Trophoblast cell (in vitro differentiated cells and primary cell): ENCODE measurements at regions not wholly inside any gene's neighbourhood (a gene's known extent, or its start where the extent isn't known, plus 50 kb on each side); places are given as distances from the start of the nearest gene placed in this dataset.

Experiments used
- DNase-seq, 2 donors: peaks; one replicate each; pipeline ENCODE4 v3.0.0-alpha.2; 2016
- H2AFZ ChIP-seq: 2 replicates; pipeline ENCODE4 v1.6.1; 2013; ENCODE audit warnings: low read length, moderate library complexity, mild to moderate bottlenecking; ENCODE audit not compliant: insufficient read depth, poor library complexity
- H2AK5ac ChIP-seq: 2 replicates; pipeline ENCODE4 v1.6.1; 2013; ENCODE audit warnings: mild to moderate bottlenecking, low read length
- H2BK120ac ChIP-seq: 2 replicates; pipeline ENCODE4 v1.6.1; 2013; ENCODE audit warnings: low read length, mild to moderate bottlenecking, moderate library complexity; ENCODE audit not compliant: insufficient read depth, poor library complexity
- H2BK12ac ChIP-seq: 2 replicates; pipeline ENCODE4 v1.6.1; 2013; ENCODE audit warnings: mild to moderate bottlenecking, low read length, moderate library complexity
- H2BK5ac ChIP-seq: 2 replicates; pipeline ENCODE4 v1.6.1; 2013; ENCODE audit warnings: low read length, low read depth, moderate library complexity, mild to moderate bottlenecking; ENCODE audit not compliant: poor library complexity
- H3K14ac ChIP-seq: 2 replicates; pipeline ENCODE4 v1.6.1; 2013; ENCODE audit warnings: mild to moderate bottlenecking, low read length
- H3K18ac ChIP-seq: 2 replicates; pipeline ENCODE4 v1.6.1; 2013; ENCODE audit warnings: mild to moderate bottlenecking, low read length
- H3K23ac ChIP-seq: 2 replicates; pipeline ENCODE4 v1.6.1; 2013; ENCODE audit warnings: low read length
- H3K27ac ChIP-seq: 2 replicates; pipeline ENCODE4 v1.5.1; 2013; ENCODE audit warnings: low read depth, mild to moderate bottlenecking, inconsistent platforms, low read length, moderate library complexity
- H3K27me3 ChIP-seq: 2 replicates; pipeline ENCODE4 v1.6.1; 2013; ENCODE audit warnings: inconsistent platforms, mild to moderate bottlenecking, low read length, moderate library complexity; ENCODE audit not compliant: insufficient read depth
- H3K36me3 ChIP-seq, 2 experiments: 1 replicate in 1 of 2; 2 replicates in 1 of 2; pipeline ENCODE4 v1.6.1; 2013; ENCODE audit warnings: low read length in 2 of 2, mild to moderate bottlenecking in 2 of 2, moderate library complexity in 1 of 2; ENCODE audit not compliant: insufficient read depth in 2 of 2, control insufficient read depth in 1 of 2
- H3K4ac ChIP-seq: 2 replicates; pipeline ENCODE4 v1.6.1; 2013; ENCODE audit warnings: low read depth, mild to moderate bottlenecking, low read length, moderate library complexity
- H3K4me1 ChIP-seq, 2 experiments: 1 replicate in 1 of 2; 2 replicates in 1 of 2; pipeline ENCODE4 v1.6.1; 2013; ENCODE audit warnings: low read length in 2 of 2, mild to moderate bottlenecking in 2 of 2, moderate library complexity in 1 of 2; ENCODE audit not compliant: insufficient read depth in 2 of 2, control insufficient read depth in 1 of 2
- H3K4me2 ChIP-seq: 2 replicates; pipeline ENCODE4 v1.6.1; 2013; ENCODE audit warnings: inconsistent platforms, mild to moderate bottlenecking, low read length, moderate library complexity
- H3K4me3 ChIP-seq: 2 replicates; pipeline ENCODE4 v1.5.1; 2013; ENCODE audit warnings: mild to moderate bottlenecking, low read depth, low read length, inconsistent platforms
- H3K79me1 ChIP-seq: one replicate; pipeline ENCODE4 v1.6.1; 2013; ENCODE audit warnings: low read length
- H3K79me2 ChIP-seq: 2 replicates; pipeline ENCODE4 v1.6.1; 2013; ENCODE audit warnings: low read length, mild to moderate bottlenecking; ENCODE audit not compliant: control insufficient read depth, insufficient read depth, poor library complexity
- H3K9ac ChIP-seq: 2 replicates; pipeline ENCODE4 v1.6.1; 2013; ENCODE audit warnings: mild to moderate bottlenecking, low read length
- H3K9me3 ChIP-seq: 2 replicates; pipeline ENCODE4 v1.6.1; 2013; ENCODE audit warnings: low read depth, mild to moderate bottlenecking, control low read depth, inconsistent platforms, low read length; ENCODE audit not compliant: insufficient read depth
- H4K12ac ChIP-seq: 2 replicates; pipeline ENCODE4 v1.6.1; 2013; ENCODE audit warnings: low read depth, mild to moderate bottlenecking, low read length, moderate library complexity
- H4K8ac ChIP-seq: 2 replicates; pipeline ENCODE4 v1.6.1; 2013; ENCODE audit warnings: low read depth, mild to moderate bottlenecking, low read length, moderate library complexity
- H4K91ac ChIP-seq: one replicate; pipeline ENCODE4 v1.6.1; 2013; ENCODE audit warnings: low read depth, mild to moderate bottlenecking, low read length, moderate library complexity
- WGBS: extraction: QIAGEN DNeasy Blood & Tissue Kit; methylation state at CpG from one replicate; pipeline ENCODE4 v1.1.7; 2013; ENCODE audit warnings: missing lambda C conversion rate; ENCODE audit not compliant: insufficient read length, insufficient coverage; ENCODE audit errors: extremely low coverage; 5-methylcytosine and 5-hydroxymethylcytosine counted together

- Histone ChIP-seq H3K18ac (no peak overlapping the region), H3K79me1 (peaks cover 2% of the 10 kb centered on the region), H3K9ac (no peak overlapping the region), H2BK5ac (no peak overlapping the region), H3K9me3 (no peaks in the 10 kb centered on the region), H3K4me1 (peaks cover 0 to 3% of the 10 kb centered on the region in 2 experiments), H3K79me2 (no peaks in the 10 kb centered on the region), H3K4me2 (no peak overlapping the region), H2AK5ac (no peak overlapping the region), H3K14ac (no peak overlapping the region), H3K27me3 (no peaks in the 10 kb centered on the region), H2BK12ac (no peak overlapping the region), H3K23ac (no peak overlapping the region), H3K36me3 (no peaks in the 10 kb centered on the region), H3K4me3 (no peak overlapping the region), H4K12ac (no peak overlapping the region), H2AFZ (no peak overlapping the region), H2BK120ac (no peak overlapping the region), H4K8ac (no peak overlapping the region), H3K4ac (no peak overlapping the region), H4K91ac (no peak overlapping the region), H3K27ac (no peak overlapping the region)
- WGBS = no CpG with 5 or more reads among the region's 1 CpG
- no peak for DNase-seq
Observed at GRCh38 chr7:34390103-34390502, 267.9 kb upstream of the NPSR1 start.

DNA sequence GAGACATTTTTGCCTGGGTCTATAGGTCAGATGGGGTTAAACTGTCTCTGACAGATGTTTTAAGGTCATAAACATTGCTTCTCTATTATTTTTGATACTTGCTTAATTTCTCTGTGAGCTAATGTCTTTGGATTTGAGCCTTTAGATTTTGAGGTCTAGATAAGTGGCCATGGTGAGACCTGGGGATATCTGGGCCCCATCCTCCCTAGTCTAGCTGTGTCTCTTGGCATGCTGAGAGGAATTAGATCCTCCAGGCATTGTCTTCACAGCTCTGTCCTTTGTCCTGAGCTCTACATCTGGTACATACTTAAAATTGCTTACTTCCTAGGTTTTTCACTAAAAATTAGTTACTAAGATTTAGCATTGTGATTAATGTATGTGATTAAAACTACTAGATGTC is 265.0 kb upstream of the NPSR1 start:
- Histone ChIP-seq H2BK12ac (no peak overlapping the region), H3K79me1 (no peaks in the 10 kb centered on the region), H3K4me1 (no peaks in the 10 kb centered on the region), H3K27me3 (no peaks in the 10 kb centered on the region), H3K4ac (no peak overlapping the region), H2AFZ (no peak overlapping the region), H3K4me3 (no peak overlapping the region), H3K79me2 (no peaks in the 10 kb centered on the region), H3K23ac (no peak overlapping the region), H4K8ac (no peak overlapping the region), H3K4me2 (no peak overlapping the region), H3K9me3 (no peaks in the 10 kb centered on the region), H3K18ac (no peak overlapping the region), H4K91ac (no peak overlapping the region), H3K27ac (no peak overlapping the region), H3K14ac (no peak overlapping the region), H2BK120ac (no peak overlapping the region), H2AK5ac (no peak overlapping the region), H4K12ac (no peak overlapping the region), H2BK5ac (no peak overlapping the region), H3K36me3 (no peaks in the 10 kb centered on the region), H3K9ac (no peak overlapping the region)
- DNase-seq = no peak

DNA sequence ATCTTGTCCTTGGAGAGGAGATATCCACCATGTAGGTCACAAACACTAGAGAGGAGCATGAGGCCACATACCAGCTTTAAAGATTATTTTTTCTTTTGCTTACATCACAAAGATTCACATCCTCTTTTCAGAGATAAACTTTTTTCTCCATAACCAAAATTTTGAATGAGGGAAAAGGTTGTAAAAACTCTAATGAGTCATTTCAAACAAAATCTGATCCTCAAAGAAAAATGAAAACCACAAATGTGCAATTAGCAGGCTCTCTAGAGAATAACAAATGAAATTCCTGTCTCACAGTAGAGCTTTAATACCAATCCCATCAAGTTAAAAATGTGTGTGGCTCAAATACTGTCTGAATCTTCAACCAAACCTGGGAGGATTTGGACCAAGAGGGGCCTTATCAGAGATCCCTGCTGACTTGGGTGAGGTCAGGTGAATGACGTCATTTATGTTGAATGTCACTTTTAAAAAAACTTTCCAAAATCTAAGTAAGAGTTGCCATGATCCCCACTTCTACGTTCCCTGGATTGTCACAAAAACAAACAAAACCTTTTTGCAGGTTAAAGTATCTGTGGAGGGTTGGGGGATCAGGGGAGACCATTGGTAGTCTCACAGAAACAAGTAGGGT is 261.5 kb upstream of the NPSR1 start:
- Histone ChIP-seq H3K18ac (no peak overlapping the region), H3K4me2 (no peak overlapping the region), H3K9ac (no peak overlapping the region), H3K23ac (no peak overlapping the region), H3K9me3 (no peaks in the 10 kb centered on the region), H3K79me2 (no peaks in the 10 kb centered on the region), H4K91ac (no peak overlapping the region), H2BK12ac (no peak overlapping the region), H3K27ac (no peak overlapping the region), H3K4ac (no peak overlapping the region), H2BK120ac (no peak overlapping the region), H3K14ac (no peak overlapping the region), H4K8ac (no peak overlapping the region), H4K12ac (no peak overlapping the region), H2BK5ac (no peak overlapping the region), H3K4me1 (no peaks in the 10 kb centered on the region), H3K27me3 (no peaks in the 10 kb centered on the region), H2AK5ac (no peak overlapping the region), H3K79me1 (no peaks in the 10 kb centered on the region), H2AFZ (no peak overlapping the region), H3K4me3 (no peak overlapping the region), H3K36me3 (no peaks in the 10 kb centered on the region)
- no CpG with 5 or more reads among the region's 2 CpGs for WGBS
- no peak for DNase-seq

- no peak overlapping the region for H3K9ac ChIP-seq
- H3K14ac ChIP-seq = no peak overlapping the region
- no peak overlapping the region for H2BK120ac ChIP-seq
- no peak overlapping the region for H2BK5ac ChIP-seq
- H4K91ac ChIP-seq = no peak overlapping the region
- H3K4me3 ChIP-seq = no peak overlapping the region
- H2BK12ac ChIP-seq = no peak overlapping the region
- H3K23ac ChIP-seq = no peak overlapping the region
- no peaks in the 10 kb centered on the region for H3K27me3 ChIP-seq
- no peaks in the 10 kb centered on the region for H3K4me1 ChIP-seq
- H3K36me3 ChIP-seq = no peaks in the 10 kb centered on the region
- H2AK5ac ChIP-seq = no peak overlapping the region
- DNase-seq = no peak
- H3K79me1 ChIP-seq = no peaks in the 10 kb centered on the region
- no peak overlapping the region for H3K18ac ChIP-seq
- H3K27ac ChIP-seq = no peak overlapping the region
- no peak overlapping the region for H3K4ac ChIP-seq
- H3K4me2 ChIP-seq = no peak overlapping the region
- H4K8ac ChIP-seq = no peak overlapping the region
- no peaks in the 10 kb centered on the region for H3K79me2 ChIP-seq
- H4K12ac ChIP-seq = no peak overlapping the region
- WGBS = no CpG with 5 or more reads among the region's 2 CpGs
- H3K9me3 ChIP-seq = no peaks in the 10 kb centered on the region
- H2AFZ ChIP-seq = no peak overlapping the region
Observed at GRCh38 chr7:34401776-34402175, 256.2 kb upstream of the NPSR1 start.
